Subcutaneous abdominal adipose tissue (tissue), 5 donors: ENCODE measurements at regions not wholly inside any gene's neighbourhood (a gene's known extent, or its start where the extent isn't known, plus 50 kb on each side); places are given as distances from the start of the nearest gene placed in this dataset.

Source experiments
- H3K27ac ChIP-seq: one replicate; pipeline ENCODE4 v1.7.0; 2013; ENCODE audit warnings: low read depth, mild to moderate bottlenecking, inconsistent platforms, low read length, moderate library complexity
- H3K27me3 ChIP-seq, 5 donors: one replicate each; pipeline ENCODE4 v1.7.0; 2013; ENCODE audit warnings: low read length in 5 of 5, inconsistent platforms in 1 of 5; ENCODE audit not compliant: control insufficient read depth in 5 of 5, insufficient read depth in 4 of 5
- H3K36me3 ChIP-seq, 5 donors: one replicate each; pipeline ENCODE4 v1.7.0; 2013; ENCODE audit warnings: low read length in 5 of 5; ENCODE audit not compliant: control insufficient read depth in 5 of 5, insufficient read depth in 5 of 5
- H3K4me1 ChIP-seq, 5 donors: one replicate each; pipeline ENCODE4 v1.7.0; 2013; ENCODE audit warnings: low read length in 5 of 5, mild to moderate bottlenecking in 3 of 5, moderate library complexity in 1 of 5; ENCODE audit not compliant: control insufficient read depth in 5 of 5, insufficient read depth in 5 of 5
- H3K4me3 ChIP-seq, 5 donors: one replicate each; pipeline ENCODE4 v1.7.0; 2013; ENCODE audit warnings: low read length in 5 of 5, low read depth in 1 of 5
- H3K9ac ChIP-seq, 5 donors: one replicate each; pipeline ENCODE4 v1.7.0; 2013; ENCODE audit warnings: low read length in 5 of 5, mild to moderate bottlenecking in 4 of 5, moderate library complexity in 3 of 5
- H3K9me3 ChIP-seq, 5 donors: one replicate each; pipeline ENCODE4 v1.7.0; 2013; ENCODE audit warnings: low read length in 5 of 5; ENCODE audit not compliant: control insufficient read depth in 5 of 5
- donor health status: healthy.
- donor health status: healthy.
- donor health status: healthy.
- donor health status: healthy.
- donor health status: healthy.

DNA sequence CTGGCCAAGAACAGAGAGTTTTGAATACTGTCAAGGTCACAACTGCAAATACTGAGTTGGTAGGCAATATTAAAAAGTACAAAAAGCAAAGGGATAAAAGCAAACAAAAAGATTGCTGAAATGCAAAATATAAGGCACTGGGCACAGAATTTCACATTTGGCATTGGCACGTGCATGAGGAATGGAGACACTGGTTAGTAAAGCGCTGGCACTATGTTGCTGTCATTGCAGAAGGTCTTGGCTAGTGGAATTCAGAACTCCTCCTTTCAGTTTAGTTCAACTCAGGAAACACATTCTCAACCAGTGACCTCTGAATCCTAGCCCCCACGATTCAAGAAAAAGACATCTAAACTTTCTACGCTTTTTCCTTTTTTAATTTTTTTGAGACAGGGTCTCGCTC lies 111.8 kb upstream of the PSMD7 start:
- no peaks in the 10 kb centered on the region for H3K36me3 ChIP-seq
- H3K27ac ChIP-seq, result no peak overlapping the region
- no peak overlapping the region for H3K4me3 ChIP-seq
- peaks cover 0 to 17% (median 16%) of the 10 kb centered on the region in 5 donors for H3K9me3 ChIP-seq
- no peaks in the 10 kb centered on the region for H3K27me3 ChIP-seq
- no peak overlapping the region for H3K9ac ChIP-seq
- H3K4me1 ChIP-seq, result no peaks in the 10 kb centered on the region

DNA sequence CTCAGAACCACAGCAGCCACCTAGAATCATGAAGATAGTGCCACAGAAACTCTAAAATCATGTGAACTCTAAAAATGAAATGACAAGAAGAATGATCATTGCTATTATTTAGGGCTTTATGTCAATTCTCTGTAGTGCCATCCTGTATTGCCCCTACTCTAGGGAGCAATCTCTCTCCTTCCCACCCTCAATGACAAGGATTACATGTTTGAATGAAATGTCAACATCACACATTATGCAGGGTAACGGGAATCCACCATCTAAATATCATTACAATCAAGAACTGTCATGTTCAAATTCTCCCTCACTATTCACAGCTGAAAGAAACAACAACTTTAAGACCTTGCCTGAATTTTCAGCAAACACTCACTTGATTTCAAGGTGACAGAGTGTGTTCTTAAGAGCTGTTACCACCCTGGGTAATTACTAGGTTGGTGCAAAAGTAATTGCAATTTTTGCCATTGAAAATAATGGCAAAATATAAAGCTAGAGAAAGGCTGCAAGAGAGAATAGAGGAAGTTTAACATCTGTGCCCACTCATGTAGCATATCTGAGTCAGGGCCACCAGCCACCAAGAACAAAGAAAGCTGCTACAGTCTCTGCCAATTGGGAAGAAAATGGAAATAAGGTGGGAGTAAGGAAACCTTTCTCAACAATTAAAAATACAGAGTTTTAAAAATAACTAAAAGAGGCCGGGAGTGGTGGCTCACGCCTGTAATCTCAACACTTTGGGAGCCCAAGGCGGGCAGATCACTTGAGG lies 112.8 kb upstream of the PSMD7 start:
- Histone ChIP-seq H3K36me3 (no peaks in the 10 kb centered on the region), H3K27me3 (no peaks in the 10 kb centered on the region), H3K9ac (no peak overlapping the region), H3K4me3 (no peak overlapping the region), H3K9me3 (peaks cover 0 to 20% (median 16%) of the 10 kb centered on the region in 5 donors), H3K27ac (no peak overlapping the region), H3K4me1 (no peaks in the 10 kb centered on the region)

DNA sequence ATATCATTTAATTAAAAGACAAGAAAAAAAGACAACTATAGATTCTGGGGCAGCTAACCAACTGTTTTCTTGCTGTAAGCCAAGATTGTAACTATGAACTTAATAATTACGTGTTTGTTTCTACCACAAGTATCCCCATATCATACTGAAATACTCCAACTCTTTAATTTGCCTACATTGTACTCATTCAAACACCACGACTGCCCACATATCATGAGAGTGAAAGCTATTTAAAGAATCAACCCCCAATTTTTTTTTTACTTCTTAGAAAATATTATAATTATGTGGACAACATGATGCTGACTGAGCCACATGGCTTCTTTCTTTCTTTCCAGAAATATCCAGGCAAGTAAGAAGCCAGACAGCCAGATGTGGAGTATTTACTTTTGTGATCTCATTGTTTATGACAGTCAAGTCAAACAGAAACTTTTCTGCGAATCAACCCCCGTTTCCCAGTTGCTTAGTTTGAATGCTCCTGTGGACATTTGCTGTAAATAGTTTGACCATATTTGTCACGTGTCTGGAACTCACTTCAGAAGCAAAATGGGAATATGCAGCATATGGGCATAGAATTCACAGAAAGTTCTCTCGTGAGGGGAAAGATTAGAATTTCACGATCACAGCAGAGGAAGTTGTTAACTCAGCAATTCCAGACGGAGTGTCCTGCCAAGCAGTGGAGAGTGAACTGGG lies 126.8 kb upstream of the PSMD7 start:
- peaks cover 0 to 5% (median 0%) of the 10 kb centered on the region in 5 donors for H3K4me1 ChIP-seq
- no peaks in the 10 kb centered on the region for H3K27me3 ChIP-seq
- H3K36me3 ChIP-seq, result no peaks in the 10 kb centered on the region
- H3K27ac ChIP-seq, result peak overlapping the region; percentile 35
- H3K4me3 ChIP-seq, result peak overlapping the region; percentile 35 to 65 (median 58)
- H3K9ac ChIP-seq, result peak overlapping the region; percentile 33 to 60 (median 53)
- H3K9me3 ChIP-seq, result peaks cover 0 to under 1% (median 0%) of the 10 kb centered on the region in 5 donors

DNA sequence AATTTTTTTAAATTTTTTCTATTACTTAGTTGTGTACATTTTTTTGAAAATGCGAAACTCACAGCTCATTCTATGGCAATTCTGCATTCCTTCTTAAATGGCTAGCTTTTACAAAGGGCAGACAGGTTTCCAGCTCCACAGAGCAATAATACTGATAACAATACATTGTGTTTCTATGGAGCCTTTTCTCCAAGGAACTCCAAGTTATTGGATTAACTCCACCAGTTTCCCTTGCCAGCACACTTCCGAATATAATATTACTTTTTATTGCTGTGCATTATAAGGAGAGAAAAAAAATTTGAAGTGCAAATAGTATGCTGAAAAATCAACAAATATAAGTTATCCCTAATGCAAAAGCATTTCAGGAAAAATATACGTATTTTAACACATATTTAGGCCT lies 127.5 kb upstream of the PSMD7 start:
- H3K4me3 ChIP-seq, result no peak overlapping the region
- peaks cover 0 to 7% (median 0%) of the 10 kb centered on the region in 5 donors for H3K9me3 ChIP-seq
- H3K9ac ChIP-seq, result no peak overlapping the region
- H3K36me3 ChIP-seq, result no peaks in the 10 kb centered on the region
- H3K27ac ChIP-seq, result no peak overlapping the region
- peaks cover 0 to 5% (median 0%) of the 10 kb centered on the region in 5 donors for H3K4me1 ChIP-seq
- H3K27me3 ChIP-seq, result no peaks in the 10 kb centered on the region

GRCh38 chr16:74168445-74168844 lies 128.2 kb upstream of the PSMD7 start:
- H3K27ac ChIP-seq, result no peak overlapping the region
- H3K4me1 ChIP-seq, result peaks cover 0 to 5% (median 0%) of the 10 kb centered on the region in 5 donors
- H3K9ac ChIP-seq, result no peak overlapping the region
- no peak overlapping the region for H3K4me3 ChIP-seq
- peaks cover 0 to 7% (median 0%) of the 10 kb centered on the region in 5 donors for H3K9me3 ChIP-seq
- H3K36me3 ChIP-seq, result no peaks in the 10 kb centered on the region
- H3K27me3 ChIP-seq, result no peaks in the 10 kb centered on the region

GRCh38 chr16:74166456-74166855 lies 130.2 kb upstream of the PSMD7 start:
- Histone ChIP-seq H3K4me1 (peaks cover 0 to 5% (median 0%) of the 10 kb centered on the region in 5 donors), H3K36me3 (no peaks in the 10 kb centered on the region), H3K27me3 (no peaks in the 10 kb centered on the region), H3K27ac (no peak overlapping the region), H3K9ac (no peak overlapping the region), H3K4me3 (no peak overlapping the region), H3K9me3 (peaks cover 0 to 9% (median 2%) of the 10 kb centered on the region in 5 donors)

- H3K36me3 ChIP-seq, result no peaks in the 10 kb centered on the region
- peaks cover 0 to 9% (median 2%) of the 10 kb centered on the region in 5 donors for H3K9me3 ChIP-seq
- H3K27me3 ChIP-seq, result no peaks in the 10 kb centered on the region
- H3K27ac ChIP-seq, result no peak overlapping the region
- peaks cover 0 to 5% (median 0%) of the 10 kb centered on the region in 5 donors for H3K4me1 ChIP-seq
- no peak overlapping the region for H3K9ac ChIP-seq
- H3K4me3 ChIP-seq, result no peak overlapping the region
These were observed 131.0 kb upstream of the PSMD7 start for GRCh38 chr16:74165566-74166080.

DNA sequence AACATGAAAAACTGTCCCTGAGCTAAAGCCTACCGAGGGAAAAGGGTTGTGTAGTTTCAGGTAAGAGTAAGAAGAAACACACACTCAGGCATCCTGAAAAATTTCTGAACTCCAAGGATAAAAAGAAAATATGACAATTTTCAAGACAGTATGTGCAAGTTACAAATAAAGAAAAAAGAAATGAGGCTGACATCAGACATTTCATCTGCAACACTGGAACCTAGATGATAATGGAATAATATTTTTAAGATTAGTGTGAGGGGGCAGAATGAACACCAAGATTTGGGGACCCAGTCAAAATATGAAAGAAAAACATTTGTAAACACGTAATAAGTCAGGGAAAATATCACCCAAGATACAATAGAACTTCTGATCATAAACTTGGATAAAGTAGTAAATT lies 135.9 kb upstream of the PSMD7 start:
- Histone ChIP-seq H3K9ac (no peak overlapping the region), H3K27me3 (no peaks in the 10 kb centered on the region), H3K27ac (no peak overlapping the region), H3K9me3 (peaks cover 0 to 9% (median 5%) of the 10 kb centered on the region in 5 donors), H3K4me1 (no peaks in the 10 kb centered on the region), H3K36me3 (no peaks in the 10 kb centered on the region), H3K4me3 (no peak overlapping the region)

GRCh38 chr16:74153773-74154172 lies 142.8 kb upstream of the PSMD7 start:
- no peak overlapping the region for H3K27ac ChIP-seq
- peaks cover 0 to 5% (median 2%) of the 10 kb centered on the region in 5 donors for H3K9me3 ChIP-seq
- no peak overlapping the region for H3K4me3 ChIP-seq
- no peaks in the 10 kb centered on the region for H3K36me3 ChIP-seq
- no peaks in the 10 kb centered on the region for H3K4me1 ChIP-seq
- no peaks in the 10 kb centered on the region for H3K27me3 ChIP-seq
- no peak overlapping the region for H3K9ac ChIP-seq

DNA sequence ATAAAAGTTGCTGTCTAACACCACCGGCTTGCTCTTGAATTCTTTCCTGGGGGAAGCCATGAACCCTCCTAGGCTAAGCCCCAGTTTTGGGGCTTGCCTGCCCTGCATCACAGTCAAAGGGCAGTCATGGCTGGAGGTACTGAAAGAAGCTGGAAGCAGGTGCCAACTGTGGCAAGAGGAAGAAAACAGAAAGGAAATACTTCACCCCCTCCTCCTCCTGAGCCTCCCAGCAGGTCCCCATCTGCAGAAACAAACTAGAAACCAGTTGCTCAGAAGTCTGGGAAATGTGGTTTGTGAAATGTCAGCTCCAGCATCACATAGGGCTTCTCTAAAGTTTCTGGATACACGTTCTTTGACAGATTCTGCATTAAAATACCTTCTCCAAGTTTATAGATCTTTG lies 150.0 kb upstream of the PSMD7 start:
- Histone ChIP-seq H3K36me3 (no peaks in the 10 kb centered on the region), H3K9me3 (peaks cover 0 to 2% (median 0%) of the 10 kb centered on the region in 5 donors), H3K4me3 (no peak overlapping the region), H3K9ac (no peak overlapping the region), H3K27me3 (no peaks in the 10 kb centered on the region), H3K4me1 (no peaks in the 10 kb centered on the region), H3K27ac (no peak overlapping the region)
